ENCODE measurements at regions not wholly inside any gene's neighbourhood (a gene's known extent, or its start where the extent isn't known, plus 50 kb on each side); places are given as distances from the start of the nearest gene placed in this dataset.

DNA sequence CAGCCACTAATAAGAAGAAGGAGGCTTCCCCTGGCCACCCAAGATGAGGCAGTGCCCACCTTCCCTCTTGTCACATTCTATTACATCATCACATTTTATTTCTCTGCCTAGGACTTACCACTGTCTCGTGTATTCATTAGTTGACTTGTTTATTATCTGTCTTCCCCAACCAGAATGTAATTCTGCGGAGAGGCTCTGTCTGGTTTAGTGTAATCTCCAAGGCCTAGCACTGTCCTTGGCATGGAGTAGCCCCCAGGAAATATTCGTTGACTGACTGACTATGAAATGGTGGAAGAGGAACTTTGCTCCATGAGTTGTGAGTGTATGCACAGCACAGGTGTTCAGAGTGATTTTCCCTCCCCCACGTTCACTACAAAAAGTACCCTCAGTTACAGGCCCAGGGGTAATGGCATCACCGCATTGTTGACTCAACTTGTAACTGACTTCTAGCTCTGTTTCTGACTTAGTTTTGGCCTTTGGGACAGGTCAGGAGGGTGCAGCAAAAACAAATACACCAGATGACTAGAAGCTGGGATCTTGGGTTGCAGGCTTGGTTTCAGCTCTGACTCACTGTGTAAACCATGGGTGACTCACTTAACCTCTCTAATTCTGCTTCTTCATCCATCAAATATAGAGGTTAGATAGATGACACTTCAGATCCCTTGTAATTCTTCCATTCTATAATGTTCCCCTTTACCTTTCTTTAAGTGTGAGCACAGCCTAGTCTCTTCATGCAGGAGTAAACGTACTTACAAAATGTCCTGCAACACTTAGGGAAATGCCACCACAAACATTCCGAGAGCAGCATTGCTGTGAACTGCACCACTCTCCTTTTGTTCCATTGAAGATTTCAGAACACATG is 229.7 kb downstream of the KCNRG start:
- no peaks in the 10 kb centered on the region for H3K36me3 ChIP-seq
- ATAC-seq (peak; percentile 92), DNase-seq (no peak)
- H3K27ac ChIP-seq = no peak overlapping the region
- H3K9me3 ChIP-seq = no peaks in the 10 kb centered on the region
- H3K4me3 ChIP-seq = no peak overlapping the region
- no peaks in the 10 kb centered on the region for H3K4me1 ChIP-seq
- TF ChIP-seq, protein P1, sequence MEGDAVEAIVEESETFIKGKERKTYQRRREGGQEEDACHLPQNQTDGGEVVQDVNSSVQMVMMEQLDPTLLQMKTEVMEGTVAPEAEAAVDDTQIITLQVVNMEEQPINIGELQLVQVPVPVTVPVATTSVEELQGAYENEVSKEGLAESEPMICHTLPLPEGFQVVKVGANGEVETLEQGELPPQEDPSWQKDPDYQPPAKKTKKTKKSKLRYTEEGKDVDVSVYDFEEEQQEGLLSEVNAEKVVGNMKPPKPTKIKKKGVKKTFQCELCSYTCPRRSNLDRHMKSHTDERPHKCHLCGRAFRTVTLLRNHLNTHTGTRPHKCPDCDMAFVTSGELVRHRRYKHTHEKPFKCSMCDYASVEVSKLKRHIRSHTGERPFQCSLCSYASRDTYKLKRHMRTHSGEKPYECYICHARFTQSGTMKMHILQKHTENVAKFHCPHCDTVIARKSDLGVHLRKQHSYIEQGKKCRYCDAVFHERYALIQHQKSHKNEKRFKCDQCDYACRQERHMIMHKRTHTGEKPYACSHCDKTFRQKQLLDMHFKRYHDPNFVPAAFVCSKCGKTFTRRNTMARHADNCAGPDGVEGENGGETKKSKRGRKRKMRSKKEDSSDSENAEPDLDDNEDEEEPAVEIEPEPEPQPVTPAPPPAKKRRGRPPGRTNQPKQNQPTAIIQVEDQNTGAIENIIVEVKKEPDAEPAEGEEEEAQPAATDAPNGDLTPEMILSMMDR (IDR thresholded peaks at IDR 0.05) = no peak
- intact Hi-C loops (cut with DNase I) = no loop called here
- H3K27me3 ChIP-seq = no peaks in the 10 kb centered on the region

- Histone ChIP-seq H3K9me3 (no peaks in the 10 kb centered on the region), H3K27me3 (no peaks in the 10 kb centered on the region), H3K27ac (no peak overlapping the region), H3K4me3 (no peak overlapping the region), H3K36me3 (no peaks in the 10 kb centered on the region), H3K4me1 (no peaks in the 10 kb centered on the region)
- intact Hi-C loops (cut with DNase I) = no loop called here
- TF ChIP-seq, protein P1 (IDR thresholded peaks at IDR 0.05) = no peak
- ATAC-seq (no peak), DNase-seq (no peak)
Observed at GRCh38 chr13:50247223-50247622, 232.0 kb downstream of the KCNRG start.

GRCh38 chr13:50248516-50249143 is 233.4 kb downstream of the KCNRG start:
- H3K27ac ChIP-seq = no peak overlapping the region
- no peaks in the 10 kb centered on the region for H3K4me1 ChIP-seq
- no peak overlapping the region for H3K4me3 ChIP-seq
- H3K9me3 ChIP-seq = no peaks in the 10 kb centered on the region
- ATAC-seq (peak; percentile 32), DNase-seq (no peak)
- intact Hi-C loops (cut with DNase I) = no loop called here
- no peaks in the 10 kb centered on the region for H3K36me3 ChIP-seq
- H3K27me3 ChIP-seq = no peaks in the 10 kb centered on the region
- TF ChIP-seq, protein P1 (IDR thresholded peaks at IDR 0.05) = no peak

GRCh38 chr13:50249144-50249521 is 233.9 kb downstream of the KCNRG start:
- intact Hi-C loops (cut with DNase I) = no loop called here
- H3K36me3 ChIP-seq = no peaks in the 10 kb centered on the region
- no peaks in the 10 kb centered on the region for H3K9me3 ChIP-seq

DNA sequence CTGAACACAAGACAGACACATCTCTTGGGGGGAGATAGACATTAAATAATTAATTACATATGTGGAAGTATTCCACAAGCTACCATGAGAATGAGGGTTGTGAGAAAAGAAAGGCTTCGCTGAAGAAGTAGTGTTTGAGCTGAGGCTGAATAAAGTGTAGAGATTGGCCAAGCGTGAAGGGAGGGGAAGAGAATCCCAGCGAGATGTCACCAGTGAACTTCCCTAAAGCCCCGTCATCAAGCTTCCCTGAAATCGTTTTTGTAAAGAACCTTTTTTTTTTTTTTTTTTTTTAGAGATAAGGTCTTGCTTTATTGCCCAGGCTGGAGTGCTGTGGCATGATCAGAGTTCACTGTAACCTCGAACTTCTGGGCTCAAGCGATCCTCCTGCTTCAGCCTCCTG is 235.2 kb downstream of the KCNRG start:
- Histone ChIP-seq H3K27ac (no peak overlapping the region), H3K9me3 (no peaks in the 10 kb centered on the region), H3K27me3 (no peaks in the 10 kb centered on the region), H3K4me1 (no peaks in the 10 kb centered on the region), H3K36me3 (no peaks in the 10 kb centered on the region), H3K4me3 (no peak overlapping the region)
- TF ChIP-seq, protein P1 (IDR thresholded peaks at IDR 0.05) = no peak
- peak; percentile 65 for ATAC-seq
- no peak for DNase-seq
- intact Hi-C loops (cut with DNase I) = no loop called here

More at GRCh38 chr13:50249144-50249521, 233.9 kb downstream of the KCNRG start:
- no peak for ATAC-seq
- no peak overlapping the region for H3K27ac ChIP-seq
- TF ChIP-seq, protein P1 (IDR thresholded peaks at IDR 0.05) = no peak
- H3K27me3 ChIP-seq = no peaks in the 10 kb centered on the region
- no peaks in the 10 kb centered on the region for H3K4me1 ChIP-seq
- H3K4me3 ChIP-seq = no peak overlapping the region
- DNase-seq = no peak
